Posterior cingulate gyrus (tissue), 11 donors: ENCODE measurements at regions not wholly inside any gene's neighbourhood (a gene's known extent, or its start where the extent isn't known, plus 50 kb on each side); places are given as distances from the start of the nearest gene placed in this dataset.

Source experiments
- DNase-seq, 10 donors: peaks; one replicate each; pipeline versions ENCODE4 v3.0.0 to v3.0.0-alpha.2; 2020 to 2021; ENCODE audit warnings: mixed read lengths in 3 of 10
- intact Hi-C: fragments of 100-400 bp; cut with DNase I; formaldehyde crosslinking; loops from one replicate; pipeline ENCODE4 v1.15.1; 2023

DNA sequence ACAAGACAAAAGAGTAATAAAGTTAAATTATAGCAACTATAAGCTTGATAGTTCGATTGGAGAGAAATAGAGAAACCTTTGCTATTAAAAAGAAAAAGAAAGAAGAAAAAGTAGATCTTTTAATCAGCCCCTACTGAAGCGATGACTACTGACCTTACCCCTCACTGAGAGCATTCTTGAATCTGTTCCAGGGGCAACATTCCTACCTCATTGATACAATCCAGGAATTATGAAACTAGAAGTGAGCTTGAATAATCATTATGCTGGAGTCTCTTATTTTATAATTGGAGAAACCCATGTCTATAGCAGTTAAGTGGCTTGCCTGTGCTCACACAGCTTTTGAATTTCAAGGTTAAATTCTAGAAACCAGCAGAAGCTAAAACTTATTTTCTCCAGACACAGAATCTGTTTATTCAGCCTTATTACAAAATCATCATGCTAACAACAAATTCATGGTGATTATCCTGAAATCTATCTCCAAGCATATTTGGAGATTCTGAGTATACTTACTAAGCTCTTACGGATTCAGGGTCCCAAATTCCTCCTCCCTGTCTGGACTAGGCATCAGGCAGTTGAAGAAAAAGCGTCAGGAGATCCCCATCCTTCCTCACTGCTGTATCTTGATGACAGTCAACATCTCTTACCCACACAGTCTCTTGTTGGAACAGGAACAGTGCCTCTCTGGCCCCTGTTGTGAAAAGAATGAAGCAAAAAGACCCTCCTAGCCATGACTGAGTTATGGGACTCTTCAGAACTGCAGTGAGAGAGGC, 547.6 kb upstream of the WWC1 start:
- intact Hi-C loops = no loop called here
- DNase-seq = no peak

DNA sequence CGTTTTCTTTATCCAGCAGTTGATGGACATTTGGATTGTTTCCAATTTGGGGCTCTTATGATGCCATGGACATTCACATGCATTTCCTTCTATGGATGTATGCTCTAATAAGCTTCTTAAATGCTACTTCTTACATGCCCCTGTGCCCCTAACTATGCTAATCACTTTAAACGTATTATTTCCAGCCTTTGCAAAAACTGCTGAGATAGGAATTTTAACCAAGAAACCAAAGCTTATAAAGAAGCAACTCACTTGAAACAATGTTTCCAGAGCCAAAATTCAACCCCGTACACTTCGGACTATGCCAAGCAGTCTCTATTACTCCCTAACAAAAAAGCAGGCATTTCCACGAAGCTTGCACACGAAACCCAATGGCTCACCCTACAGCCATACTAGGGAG, 545.6 kb upstream of the WWC1 start:
- no peak for DNase-seq
- intact Hi-C loops = no loop called here

DNA sequence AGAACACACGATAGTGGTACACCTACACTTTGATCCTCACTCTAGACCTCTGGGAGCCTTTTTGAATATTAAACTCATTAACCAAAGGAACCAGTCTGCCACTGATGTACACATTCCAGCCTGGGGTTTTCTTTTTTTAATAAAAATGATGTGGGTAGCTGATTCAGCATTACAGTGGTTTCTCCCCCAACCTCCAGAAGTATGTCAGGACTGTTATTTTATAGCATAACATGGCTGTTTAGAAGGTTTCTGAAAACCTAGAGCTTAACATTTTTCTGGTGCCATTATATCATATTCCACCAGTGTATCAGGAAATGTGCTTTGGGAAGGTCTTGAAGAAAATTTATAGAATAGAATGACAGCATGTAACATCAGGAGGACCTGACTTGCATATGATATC, 540.9 kb upstream of the WWC1 start:
- no peak for DNase-seq
- intact Hi-C loops = no loop called here

DNA sequence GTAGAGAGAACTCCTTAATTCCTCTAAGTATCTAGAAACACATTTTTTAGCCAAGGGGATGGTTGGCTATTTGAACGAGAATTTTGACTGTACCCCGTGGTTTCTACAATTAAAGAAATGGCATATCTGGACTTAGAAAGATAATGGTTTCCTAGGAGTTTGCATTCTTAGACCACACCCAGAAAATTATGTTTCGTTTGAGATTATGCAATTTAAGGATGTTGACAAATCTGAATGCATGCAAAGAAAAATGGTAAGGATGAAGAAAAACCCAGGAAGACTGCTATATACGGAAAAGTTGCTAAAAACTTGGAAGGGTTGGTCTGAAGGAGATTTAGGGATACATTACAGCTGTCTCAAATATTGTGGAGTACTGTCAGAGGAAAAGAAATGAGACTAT, 538.5 kb upstream of the WWC1 start:
- intact Hi-C loops = no loop called here
- no peak for DNase-seq

DNA sequence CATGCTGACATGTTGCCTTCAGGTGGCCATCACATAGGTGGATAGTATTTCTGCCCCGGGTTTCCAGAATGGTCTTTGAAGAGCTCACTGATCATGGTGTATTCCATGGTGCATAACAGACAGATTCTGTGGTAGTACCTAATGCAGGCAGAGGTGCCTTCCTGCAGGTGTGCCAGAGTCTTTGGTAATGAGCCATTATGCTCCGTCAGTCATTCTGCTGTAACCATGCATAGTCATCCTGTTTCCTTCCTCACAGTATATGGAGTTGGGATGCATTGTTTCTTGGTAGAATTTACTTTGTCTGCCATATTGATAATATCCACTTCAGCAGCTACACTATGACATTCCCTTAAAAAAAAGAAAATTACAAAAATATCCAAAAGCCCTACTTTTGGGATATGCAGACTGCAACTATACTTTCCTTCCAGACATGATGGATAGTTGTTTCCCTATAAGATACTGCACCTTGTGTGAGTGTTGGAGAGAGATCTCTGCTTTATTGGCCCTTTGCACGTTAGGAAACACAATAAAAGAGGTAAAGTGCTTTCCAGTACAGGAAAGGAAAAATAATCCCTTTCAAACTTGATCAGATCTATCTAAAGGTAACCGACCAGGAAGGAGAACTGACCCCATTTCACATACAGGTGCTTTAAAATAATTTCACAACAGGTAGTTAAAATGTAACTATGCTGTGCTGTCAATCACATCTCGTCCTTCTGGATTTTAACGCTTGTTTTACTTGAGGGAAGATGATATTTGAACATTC, 537.5 kb upstream of the WWC1 start:
- intact Hi-C loops = no loop called here

DNA sequence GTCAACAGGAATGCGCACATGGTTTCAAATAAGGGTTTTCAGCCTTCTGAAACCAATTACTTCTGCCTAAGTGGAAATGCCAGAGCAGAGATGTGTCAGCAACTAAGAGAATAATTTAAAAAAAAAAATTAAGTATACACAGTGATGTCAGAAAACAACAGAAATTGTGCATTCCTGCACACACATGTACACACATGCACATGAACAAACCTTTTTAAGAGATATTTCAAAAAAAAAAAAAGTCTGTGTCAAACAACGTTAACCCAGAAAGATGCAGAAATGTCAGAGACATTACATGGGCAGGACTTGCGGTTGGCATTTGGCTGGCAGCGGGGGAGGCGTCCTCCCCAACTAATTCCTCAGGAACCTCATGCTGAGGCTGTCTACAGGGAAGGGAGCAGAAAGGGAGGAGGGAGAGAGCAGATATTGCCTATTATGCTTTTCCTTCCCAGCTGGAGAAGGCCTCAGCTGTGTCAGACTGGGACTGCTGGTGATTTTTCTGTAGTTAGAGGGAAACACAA, 536.9 kb upstream of the WWC1 start:
- intact Hi-C loops = no loop called here
- DNase-seq = peak in 2 of 10 donors; percentile 37 to 80

More for the DNA sequence above, 537.5 kb upstream of the WWC1 start:
- no peak for DNase-seq

DNA sequence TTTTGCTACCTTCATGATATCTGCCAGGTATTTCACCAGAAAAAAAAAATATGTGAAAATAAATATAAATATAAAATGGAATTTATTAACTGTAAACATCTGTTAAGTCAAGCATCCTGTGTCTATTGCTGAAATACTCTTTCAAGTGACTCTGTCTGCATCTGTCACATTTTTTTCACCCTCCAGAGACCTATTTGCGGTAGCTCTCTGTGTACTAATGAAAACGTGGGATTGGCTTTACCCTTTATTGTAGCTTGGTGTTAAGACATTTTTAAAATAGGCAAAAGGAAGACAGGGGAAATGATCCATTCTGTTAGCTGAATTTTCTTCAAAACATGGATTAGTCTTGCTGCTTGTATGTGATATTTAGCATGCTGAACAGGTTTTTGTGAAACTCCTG, 536.0 kb upstream of the WWC1 start:
- no peak for DNase-seq
- intact Hi-C loops = no loop called here

DNA sequence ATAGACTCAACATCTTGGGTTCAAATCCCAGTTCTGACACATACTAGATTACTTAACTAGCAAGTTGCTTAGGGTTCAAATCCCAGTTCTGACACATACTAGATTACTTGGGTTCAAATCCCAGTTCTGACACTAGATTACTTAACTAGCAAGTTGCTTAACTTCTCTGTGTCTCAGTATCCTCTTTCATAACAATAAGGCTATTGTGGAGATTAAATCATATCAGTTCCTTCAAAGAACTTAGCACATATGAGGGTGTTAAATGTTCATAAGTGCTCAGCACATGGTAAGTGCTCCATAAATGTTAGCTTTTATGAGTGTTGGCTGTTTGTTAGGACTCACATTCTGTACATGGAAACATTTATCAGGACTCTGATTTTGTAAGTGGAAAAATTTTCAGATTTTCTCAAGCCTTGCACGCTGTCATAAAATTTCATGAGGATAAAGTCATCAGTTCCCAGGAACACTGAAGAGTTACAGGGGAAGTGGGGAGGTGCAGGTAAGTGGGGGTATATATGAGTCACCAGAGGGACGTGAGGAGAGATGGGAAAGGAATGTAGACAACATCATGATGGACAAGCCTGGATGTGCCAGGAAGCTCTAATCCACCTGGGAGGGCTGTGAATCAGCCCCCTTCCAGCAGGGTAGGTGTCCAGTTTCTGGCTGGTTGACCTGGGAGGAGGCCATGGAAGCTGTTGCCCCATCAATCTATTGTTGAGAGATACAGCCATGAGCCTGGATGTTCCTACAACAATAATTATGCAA, 532.2 kb upstream of the WWC1 start:
- intact Hi-C loops = no loop called here
- DNase-seq = no peak

DNA sequence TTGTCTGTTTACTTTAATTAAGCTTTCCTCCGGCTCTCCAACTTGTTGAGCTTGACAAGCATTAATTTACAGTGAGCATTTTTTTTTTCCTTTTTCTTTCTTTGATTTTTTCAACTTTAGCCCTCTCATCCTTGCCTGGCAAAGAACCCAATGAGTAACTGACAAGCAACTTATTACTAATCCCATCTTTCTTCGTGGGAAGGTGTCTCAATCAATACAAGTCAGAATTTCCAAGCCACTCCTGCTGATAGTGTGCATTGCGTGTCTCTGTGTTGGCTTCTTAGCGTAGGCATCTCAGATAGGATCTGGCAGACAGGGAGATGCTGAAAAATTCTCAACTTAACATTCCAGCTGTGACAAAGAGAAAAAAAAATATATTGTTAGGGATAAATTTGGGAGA, 527.7 kb upstream of the WWC1 start:
- no peak for DNase-seq
- intact Hi-C loops = no loop called here

DNA sequence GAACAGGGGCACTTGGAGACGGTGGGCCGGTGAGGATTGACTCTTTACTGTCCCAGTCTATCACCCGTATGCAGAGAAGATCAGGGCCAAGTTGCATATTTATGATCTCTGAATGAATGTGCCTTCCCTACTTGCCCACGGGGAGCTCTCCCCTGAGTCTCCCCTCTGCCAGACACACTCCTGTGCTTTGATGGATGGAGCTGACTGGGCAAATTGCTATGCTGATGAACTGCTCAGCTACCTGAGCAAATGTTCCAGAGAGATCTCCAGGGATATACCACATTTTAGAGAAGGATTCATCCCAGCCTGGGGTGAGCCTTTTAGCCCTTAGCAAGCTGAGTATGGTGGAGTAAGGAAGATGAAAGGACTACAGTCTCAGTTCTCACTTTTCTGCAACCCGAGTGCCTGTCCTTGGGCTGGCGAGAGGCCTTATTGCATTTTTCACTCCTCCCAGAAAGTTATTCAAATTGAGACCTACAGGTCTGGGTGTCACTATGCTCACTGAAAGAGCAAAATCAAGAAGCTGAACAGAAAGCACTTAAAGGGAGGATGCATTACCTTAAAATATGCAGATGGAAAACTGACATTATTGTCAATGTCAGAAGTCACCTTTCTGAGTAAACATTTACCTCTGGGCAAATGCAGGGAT, 526.7 kb upstream of the WWC1 start:
- intact Hi-C loops = no loop called here
- DNase-seq = peak in 1 of 10 donors; percentile 47

DNA sequence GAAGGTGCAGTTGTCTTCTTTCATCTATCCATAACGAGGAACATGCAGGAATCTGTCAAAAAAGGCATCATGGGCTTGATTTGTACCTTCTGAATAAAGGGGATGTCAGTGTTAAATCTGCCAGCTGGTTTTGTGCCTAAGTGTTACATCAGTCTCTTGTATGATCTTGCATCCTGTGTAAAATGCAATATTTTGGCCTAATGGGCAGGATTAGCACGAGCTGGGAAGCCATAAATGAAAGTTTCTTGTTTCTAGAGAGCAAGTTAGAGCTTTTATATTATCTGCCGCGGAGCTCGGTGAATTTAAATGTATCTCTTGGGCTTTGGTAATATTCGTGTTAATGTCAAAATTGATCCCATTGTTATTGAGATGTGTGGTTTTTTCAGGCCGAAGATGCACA, 526.1 kb upstream of the WWC1 start:
- intact Hi-C loops = no loop called here
- DNase-seq = no peak

DNA sequence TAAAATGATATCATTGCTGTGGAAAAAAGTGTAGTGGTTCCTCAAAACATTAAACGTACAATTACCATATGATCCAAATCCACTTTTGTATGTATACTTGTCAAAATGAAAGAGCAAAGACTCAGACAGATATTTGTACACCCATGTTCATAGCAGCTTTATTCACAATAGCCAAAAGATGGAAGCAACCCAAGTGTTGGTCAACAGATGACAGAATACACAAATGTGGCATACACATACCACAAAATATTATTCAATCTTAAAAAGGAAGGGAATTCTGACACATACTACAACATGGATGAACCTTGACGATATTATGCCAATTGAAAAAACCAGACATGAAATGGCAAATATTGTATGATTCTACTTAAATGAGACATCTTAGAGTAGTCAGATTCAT, 524.5 kb upstream of the WWC1 start:
- intact Hi-C loops = no loop called here
- no peak for DNase-seq

DNA sequence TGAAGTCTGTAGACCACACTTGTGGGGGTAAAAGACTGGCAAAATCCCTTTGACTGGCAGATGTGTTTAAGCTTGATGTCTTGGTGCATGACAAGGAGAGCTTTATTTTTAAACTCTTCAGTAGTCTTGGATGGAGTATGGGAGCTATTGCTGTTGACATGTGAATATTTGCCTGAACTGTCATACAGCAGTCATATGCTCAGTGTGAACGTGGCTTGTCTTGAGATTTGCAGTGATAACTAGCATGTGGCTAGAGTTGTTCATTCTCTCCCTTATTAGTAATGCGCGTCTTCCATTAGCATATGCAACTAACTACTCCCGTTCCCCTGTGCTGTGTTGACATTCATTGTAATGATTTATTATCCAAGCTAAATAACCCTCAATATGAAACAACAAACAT, 523.6 kb upstream of the WWC1 start:
- no peak for DNase-seq
- intact Hi-C loops = no loop called here

DNA sequence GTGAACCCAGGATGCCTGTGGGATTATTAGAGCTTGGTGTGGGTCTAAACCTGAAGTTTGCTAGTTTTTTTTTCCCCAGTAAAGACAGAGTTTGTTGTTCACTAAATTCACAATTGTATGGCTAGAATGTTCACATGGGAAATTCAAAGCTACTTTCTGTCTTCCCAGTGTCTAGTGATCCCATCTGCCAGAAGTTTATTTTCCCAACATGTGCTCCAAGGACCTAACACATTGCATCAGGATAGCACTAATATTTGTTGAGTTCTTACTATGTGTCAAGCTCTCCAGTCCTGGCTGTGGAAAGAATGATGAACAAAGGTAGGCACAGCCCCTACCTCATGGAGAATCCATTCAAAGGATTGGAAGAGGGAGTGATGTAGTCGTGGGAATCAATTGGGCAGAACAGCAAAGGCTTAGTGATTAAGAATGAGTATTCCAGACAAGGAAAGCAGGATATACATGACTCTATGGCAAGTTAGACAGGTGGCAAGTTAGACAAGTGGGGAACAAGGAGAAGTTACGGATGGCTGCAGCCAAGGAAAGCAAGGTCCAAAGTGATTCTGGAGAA, 521.5 kb upstream of the WWC1 start:
- intact Hi-C loops = no loop called here
- no peak for DNase-seq

DNA sequence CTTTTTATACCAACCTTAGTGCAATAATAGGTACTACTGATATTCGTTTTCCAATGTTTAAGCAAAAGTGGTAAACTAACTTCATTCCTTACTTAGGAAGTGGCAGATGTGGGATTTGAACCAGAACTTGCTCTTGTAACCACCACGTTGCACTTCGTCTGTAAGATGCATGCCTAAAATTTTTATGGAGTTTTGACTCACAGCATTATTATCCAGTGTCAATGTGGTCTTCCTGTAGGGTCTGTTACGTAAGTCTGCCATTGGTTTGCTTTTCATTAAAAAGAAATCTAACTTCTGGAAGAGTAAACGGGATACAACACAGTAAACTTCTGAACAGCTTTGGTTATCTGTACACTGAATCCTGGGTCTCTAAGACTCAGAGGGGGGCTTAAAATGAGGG, 521.0 kb upstream of the WWC1 start:
- DNase-seq = no peak
- intact Hi-C loops = no loop called here

DNA sequence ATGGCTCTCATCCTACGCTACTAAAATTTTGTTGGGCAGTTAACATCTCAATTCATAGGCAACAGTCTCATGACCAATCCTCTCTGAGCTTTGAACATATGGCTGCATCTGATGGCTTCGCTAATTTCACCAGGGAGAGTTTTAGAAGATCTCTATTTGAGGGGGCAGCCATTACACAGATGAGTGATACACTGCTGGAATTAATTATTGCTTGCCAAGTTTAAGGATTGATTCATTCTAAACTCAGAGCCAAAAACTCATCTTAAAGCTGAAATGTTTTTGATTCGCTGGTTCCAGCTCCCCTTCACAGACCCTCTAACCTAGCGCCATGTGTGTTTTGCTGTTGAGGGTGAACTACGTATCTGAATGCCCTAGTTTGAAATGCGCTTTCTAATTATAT, 519.9 kb upstream of the WWC1 start:
- intact Hi-C loops = no loop called here
- DNase-seq = no peak

DNA sequence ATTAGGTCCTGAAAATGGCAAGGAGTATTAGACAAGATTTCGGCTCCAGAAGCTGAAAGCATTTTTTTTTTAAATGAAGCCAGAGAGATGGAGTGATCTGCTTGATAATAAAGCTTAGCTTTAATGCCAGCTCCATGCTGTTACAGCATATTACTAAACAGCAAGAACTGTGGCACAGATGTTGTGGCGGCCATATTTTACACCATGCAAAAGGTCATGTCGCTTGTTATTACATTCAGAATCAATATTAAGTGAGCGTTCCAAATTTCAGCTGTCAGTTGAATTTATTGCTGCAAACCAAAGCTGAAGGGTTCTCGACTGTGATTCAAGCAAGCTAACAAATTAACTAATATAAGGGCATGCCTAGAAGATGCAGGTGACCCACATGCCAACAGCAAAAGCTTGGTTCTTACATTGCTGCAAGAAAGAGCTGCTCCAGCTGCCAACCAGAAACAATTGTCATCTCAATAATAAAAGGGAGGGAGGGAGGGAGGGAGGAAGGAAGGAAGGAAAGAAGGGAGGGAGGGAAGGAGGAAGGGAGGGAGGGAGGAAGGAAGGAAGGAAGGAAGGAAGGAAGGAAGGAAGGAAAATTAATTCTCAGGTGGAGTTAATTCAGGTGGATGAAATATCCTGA, 517.7 kb upstream of the WWC1 start:
- no peak for DNase-seq
- intact Hi-C loops = no loop called here

DNA sequence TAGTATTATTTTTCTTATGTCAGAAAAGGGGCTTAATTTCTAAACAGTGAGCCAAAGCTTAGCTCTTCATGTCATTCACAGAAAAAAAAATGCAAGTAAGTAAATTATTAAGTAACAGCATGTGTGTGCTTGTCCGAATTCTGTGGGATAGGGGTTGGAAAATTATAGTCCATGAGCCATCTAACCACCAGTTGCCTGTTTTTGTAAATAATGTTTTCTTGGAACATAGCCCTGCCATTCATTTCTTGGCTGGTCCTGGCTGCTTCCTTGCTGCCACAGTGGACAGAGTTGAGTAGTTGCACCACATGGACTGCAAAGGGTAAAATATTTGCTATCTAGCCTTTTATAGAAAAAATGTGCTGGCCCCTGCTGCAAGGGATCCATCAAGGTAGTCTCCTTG, 513.7 kb upstream of the WWC1 start:
- no peak for DNase-seq
- intact Hi-C loops = no loop called here

DNA sequence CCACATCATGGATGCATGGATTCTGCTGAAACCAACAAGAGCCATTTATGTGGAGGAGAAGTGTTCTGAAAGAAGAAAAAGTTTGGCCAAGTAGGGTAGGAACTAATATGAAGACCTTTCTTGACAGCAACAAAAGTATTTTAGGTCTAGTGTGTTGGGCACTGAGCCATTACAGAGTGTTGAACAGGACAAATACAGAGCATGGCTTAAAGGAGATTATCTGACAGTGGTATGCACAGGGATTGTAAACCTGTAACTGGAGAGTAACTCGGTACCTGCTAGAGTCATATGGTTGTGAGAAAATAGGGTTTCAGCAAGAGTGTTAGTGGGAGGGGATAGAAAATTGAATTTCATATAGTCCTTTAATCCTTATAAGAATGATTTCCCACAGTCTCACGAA, 513.2 kb upstream of the WWC1 start:
- intact Hi-C loops = no loop called here
- DNase-seq = no peak

DNA sequence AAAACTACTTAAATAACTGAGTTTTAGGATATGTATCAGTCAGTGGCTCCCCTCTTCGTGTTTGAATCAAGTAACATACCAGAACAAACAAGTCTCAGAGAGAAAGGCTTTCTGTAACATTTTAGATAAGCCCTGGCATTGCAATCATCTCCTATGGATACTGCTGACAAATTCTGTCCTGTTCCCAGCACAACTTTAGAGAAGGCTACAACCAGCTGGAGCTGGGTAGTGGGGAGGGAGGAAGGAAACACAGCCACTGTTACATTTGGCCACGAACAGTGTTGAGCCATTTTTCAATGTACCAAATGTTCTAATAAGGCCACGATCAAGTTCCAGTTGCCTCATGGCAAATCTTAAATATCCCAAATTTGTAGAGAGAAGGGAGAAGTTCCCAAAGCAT, 511.8 kb upstream of the WWC1 start:
- intact Hi-C loops = no loop called here

More for the DNA sequence above, 511.8 kb upstream of the WWC1 start:
- DNase-seq = no peak
